Astrocyte (in vitro differentiated cells and primary cell): ENCODE measurements at regions not wholly inside any gene's neighbourhood (a gene's known extent, or its start where the extent isn't known, plus 50 kb on each side); places are given as distances from the start of the nearest gene placed in this dataset.

Source experiments
- DNase-seq: peaks from one replicate; pipeline ENCODE4 v3.0.0-alpha.2; 2010; ENCODE audit warnings: low read depth
- FAIRE-seq: peaks from 2 replicates; lab custom pipeline; 2011; peaks lifted over from hg19 to GRCh38; lab: Jason Lieb, UNC
- H2AFZ ChIP-seq: 2 replicates; pipeline ENCODE4 v1.6.0; 2012; ENCODE audit warnings: low read depth, low read length, inconsistent platforms
- H3K27ac ChIP-seq: 2 replicates; pipeline ENCODE4 v1.5.1; 2011; ENCODE audit warnings: low read depth, low read length, inconsistent platforms
- H3K27me3 ChIP-seq: 2 replicates; pipeline ENCODE4 v1.6.0; 2011; ENCODE audit warnings: low read length, inconsistent platforms; ENCODE audit not compliant: insufficient read depth
- H3K36me3 ChIP-seq: 2 replicates; pipeline ENCODE4 v1.5.1; 2011; ENCODE audit warnings: low read length, inconsistent platforms; ENCODE audit not compliant: insufficient read depth
- H3K4me1 ChIP-seq: 2 replicates; pipeline ENCODE4 v1.5.1; 2011; ENCODE audit warnings: low read length, inconsistent platforms; ENCODE audit not compliant: insufficient read depth
- H3K4me2 ChIP-seq: 2 replicates; pipeline ENCODE4 v1.6.0; 2012; ENCODE audit warnings: low read length, inconsistent platforms
- H3K4me3 ChIP-seq: 2 replicates; pipeline ENCODE4 v1.5.1; 2011; ENCODE audit warnings: low read depth, mild to moderate bottlenecking, low read length, inconsistent platforms; ENCODE audit not compliant: insufficient read depth
- H3K79me2 ChIP-seq: 2 replicates; pipeline ENCODE4 v1.6.0; 2012; ENCODE audit warnings: mild to moderate bottlenecking, low read length, inconsistent platforms; ENCODE audit not compliant: insufficient read depth
- H3K9ac ChIP-seq: 2 replicates; pipeline ENCODE4 v1.6.0; 2012; ENCODE audit warnings: mild to moderate bottlenecking, low read length, inconsistent platforms
- H3K9me3 ChIP-seq: 2 replicates; pipeline ENCODE4 v1.5.1; 2012; ENCODE audit warnings: low read depth, mild to moderate bottlenecking, low read length, inconsistent platforms; ENCODE audit not compliant: insufficient read depth
- H4K20me1 ChIP-seq: 2 replicates; pipeline ENCODE4 v1.6.0; 2012; ENCODE audit warnings: low read length, inconsistent platforms; ENCODE audit not compliant: insufficient read depth
- H3K27ac Mint-ChIP-seq: one replicate; pipeline ENCODE4 v1.8.0; 2021; ENCODE audit warnings: mild to moderate bottlenecking, mixed read lengths; ENCODE audit not compliant: unreplicated experiment
- H3K27me3 Mint-ChIP-seq: one replicate; pipeline ENCODE4 v1.8.0; 2021; ENCODE audit warnings: low read depth, mixed read lengths; ENCODE audit not compliant: unreplicated experiment
- H3K36me3 Mint-ChIP-seq: one replicate; pipeline ENCODE4 v1.8.0; 2021; ENCODE audit warnings: low read depth, mixed read lengths; ENCODE audit not compliant: unreplicated experiment
- H3K4me1 Mint-ChIP-seq: one replicate; pipeline ENCODE4 v1.8.0; 2021; ENCODE audit warnings: low read depth, mixed read lengths; ENCODE audit not compliant: unreplicated experiment
- H3K4me3 Mint-ChIP-seq: one replicate; pipeline ENCODE4 v1.8.0; 2021; ENCODE audit warnings: mild to moderate bottlenecking, moderate library complexity, mixed read lengths; ENCODE audit not compliant: unreplicated experiment
- H3K9me3 Mint-ChIP-seq: one replicate; pipeline ENCODE4 v1.8.0; 2021; ENCODE audit warnings: mild to moderate bottlenecking, mixed read lengths; ENCODE audit not compliant: unreplicated experiment
- EZH2 ChIP-seq: IDR thresholded peaks from 2 replicates; pipeline ENCODE4 v1.6.1; 2012; ENCODE audit warnings: mild to moderate bottlenecking, low read length, inconsistent platforms; ENCODE audit not compliant: insufficient read depth
- TF ChIP-seq, protein P1 (sequence below): IDR thresholded peaks from 2 replicates; pipeline ENCODE4 v1.5.1; 2011; ENCODE audit warnings: low read depth, mild to moderate bottlenecking, inconsistent platforms, low read length, moderate library complexity; ENCODE audit not compliant: insufficient read depth

DNA sequence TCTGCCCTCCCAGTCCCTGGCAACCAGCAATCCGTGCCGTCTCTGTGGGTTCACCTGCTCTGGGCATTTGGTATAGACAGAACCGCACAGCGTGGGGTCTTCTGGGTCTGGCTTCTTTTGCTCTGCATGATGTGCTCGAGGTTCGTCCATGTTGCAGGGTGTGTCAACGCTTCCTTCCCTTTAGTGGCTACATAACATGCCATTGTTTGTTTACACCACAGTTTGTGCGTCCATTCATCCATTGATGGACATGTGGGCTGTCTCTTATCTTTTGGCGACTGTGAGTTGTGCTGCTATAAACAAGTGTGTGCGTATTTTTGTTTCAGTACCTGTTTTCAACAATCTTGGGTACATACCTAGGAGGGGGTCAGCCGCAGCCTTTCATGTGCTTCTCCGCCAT lies 149.5 kb upstream of the RPS6KA2 start:
- Histone ChIP-seq H3K4me3 (no peak overlapping the region), H2AFZ (no peak overlapping the region), H3K36me3 (no peaks in the 10 kb centered on the region), H3K27ac (no peak overlapping the region), H3K4me2 (no peak overlapping the region), H3K27me3 (peaks cover 11% of the 10 kb centered on the region), H3K4me1 (no peaks in the 10 kb centered on the region), H3K9me3 (no peaks in the 10 kb centered on the region), H3K9ac (no peak overlapping the region), H4K20me1 (no peaks in the 10 kb centered on the region), H3K79me2 (no peaks in the 10 kb centered on the region)
- FAIRE-seq (no peak), DNase-seq (no peak)
- no peak overlapping the region for H3K27ac Mint-ChIP-seq
- H3K4me3 Mint-ChIP-seq = no peak overlapping the region
- TF ChIP-seq, protein P1, sequence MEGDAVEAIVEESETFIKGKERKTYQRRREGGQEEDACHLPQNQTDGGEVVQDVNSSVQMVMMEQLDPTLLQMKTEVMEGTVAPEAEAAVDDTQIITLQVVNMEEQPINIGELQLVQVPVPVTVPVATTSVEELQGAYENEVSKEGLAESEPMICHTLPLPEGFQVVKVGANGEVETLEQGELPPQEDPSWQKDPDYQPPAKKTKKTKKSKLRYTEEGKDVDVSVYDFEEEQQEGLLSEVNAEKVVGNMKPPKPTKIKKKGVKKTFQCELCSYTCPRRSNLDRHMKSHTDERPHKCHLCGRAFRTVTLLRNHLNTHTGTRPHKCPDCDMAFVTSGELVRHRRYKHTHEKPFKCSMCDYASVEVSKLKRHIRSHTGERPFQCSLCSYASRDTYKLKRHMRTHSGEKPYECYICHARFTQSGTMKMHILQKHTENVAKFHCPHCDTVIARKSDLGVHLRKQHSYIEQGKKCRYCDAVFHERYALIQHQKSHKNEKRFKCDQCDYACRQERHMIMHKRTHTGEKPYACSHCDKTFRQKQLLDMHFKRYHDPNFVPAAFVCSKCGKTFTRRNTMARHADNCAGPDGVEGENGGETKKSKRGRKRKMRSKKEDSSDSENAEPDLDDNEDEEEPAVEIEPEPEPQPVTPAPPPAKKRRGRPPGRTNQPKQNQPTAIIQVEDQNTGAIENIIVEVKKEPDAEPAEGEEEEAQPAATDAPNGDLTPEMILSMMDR = no peak
- H3K9me3 Mint-ChIP-seq = no peaks in the 10 kb centered on the region
- H3K27me3 Mint-ChIP-seq = peaks cover 16% of the 10 kb centered on the region
- H3K4me1 Mint-ChIP-seq = no peaks in the 10 kb centered on the region
- H3K36me3 Mint-ChIP-seq = no peaks in the 10 kb centered on the region

DNA sequence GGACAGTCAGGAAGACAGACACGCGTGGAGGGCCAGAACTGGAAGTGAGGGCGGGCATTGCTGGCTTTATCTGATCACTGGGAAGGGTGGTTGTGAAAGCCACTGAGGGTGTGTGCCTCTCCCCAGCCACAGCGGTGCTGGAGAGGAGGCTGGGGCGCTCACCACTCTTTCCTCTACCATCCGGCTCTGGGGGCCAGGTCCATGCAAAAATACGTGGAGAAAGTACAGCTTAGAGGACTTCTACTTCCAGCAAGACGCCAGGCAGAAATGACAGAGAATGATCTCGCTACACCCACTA lies 148.8 kb upstream of the RPS6KA2 start:
- Histone ChIP-seq H3K4me1 (no peaks in the 10 kb centered on the region), H4K20me1 (no peaks in the 10 kb centered on the region), H3K27ac (no peak overlapping the region), H2AFZ (no peak overlapping the region), H3K9me3 (no peaks in the 10 kb centered on the region), H3K36me3 (no peaks in the 10 kb centered on the region), H3K4me2 (no peak overlapping the region), H3K9ac (no peak overlapping the region), H3K27me3 (peaks cover 14% of the 10 kb centered on the region), H3K79me2 (no peaks in the 10 kb centered on the region), H3K4me3 (no peak overlapping the region)
- FAIRE-seq (no peak), DNase-seq (no peak)
- no peaks in the 10 kb centered on the region for H3K9me3 Mint-ChIP-seq
- H3K27me3 Mint-ChIP-seq = peaks cover 15% of the 10 kb centered on the region
- no peak overlapping the region for H3K27ac Mint-ChIP-seq
- TF ChIP-seq EZH2 = no peak
- TF ChIP-seq, protein P1 = no peak
- H3K36me3 Mint-ChIP-seq = no peaks in the 10 kb centered on the region
- H3K4me1 Mint-ChIP-seq = no peaks in the 10 kb centered on the region
- no peak overlapping the region for H3K4me3 Mint-ChIP-seq

DNA sequence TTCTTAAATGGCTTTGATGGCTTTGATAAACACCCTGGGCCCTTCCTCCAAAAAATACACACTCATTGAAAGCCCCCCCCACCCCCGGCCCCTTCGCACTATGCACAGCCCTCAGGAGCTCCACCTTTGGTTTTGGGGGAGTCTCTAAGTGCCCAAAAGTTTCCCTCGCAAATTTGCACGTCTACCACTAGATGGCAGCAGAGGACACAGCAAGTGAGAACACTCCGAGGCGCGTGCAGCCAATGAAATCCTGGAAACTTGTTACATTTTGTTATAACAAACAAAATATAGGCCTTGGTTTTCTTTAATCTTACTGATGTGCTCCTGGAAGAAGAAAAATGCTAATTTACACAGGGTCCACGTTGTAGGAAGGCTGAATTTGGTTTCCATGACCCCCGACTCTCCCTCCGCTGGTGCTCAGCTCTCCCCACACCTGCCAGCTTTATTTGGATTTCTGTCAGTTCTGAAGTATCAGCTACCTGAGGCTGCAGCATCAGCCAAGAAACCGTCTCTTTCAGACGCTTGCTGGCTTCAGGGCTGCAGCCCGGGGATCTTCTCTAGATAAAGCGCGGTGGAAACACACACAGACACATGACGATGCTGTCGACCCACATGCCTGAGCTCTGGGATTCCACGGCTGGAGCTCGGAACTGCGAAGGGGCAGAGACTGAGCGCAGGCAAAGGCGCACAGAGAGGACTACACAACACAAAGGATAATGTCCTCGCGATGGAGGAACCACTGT lies 148.3 kb upstream of the RPS6KA2 start:
- no peak overlapping the region for H2AFZ ChIP-seq
- H3K9ac ChIP-seq = no peak overlapping the region
- FAIRE-seq (peak; percentile 52), DNase-seq (peak; percentile 34)
- no peaks in the 10 kb centered on the region for H3K4me1 ChIP-seq
- no peak overlapping the region for H3K27ac Mint-ChIP-seq
- H3K36me3 ChIP-seq = no peaks in the 10 kb centered on the region
- no peaks in the 10 kb centered on the region for H3K4me1 Mint-ChIP-seq
- no peak overlapping the region for H3K4me3 Mint-ChIP-seq
- no peak overlapping the region for H3K4me2 ChIP-seq
- no peaks in the 10 kb centered on the region for H3K9me3 Mint-ChIP-seq
- peaks cover 14% of the 10 kb centered on the region for H3K27me3 ChIP-seq
- H3K36me3 Mint-ChIP-seq = no peaks in the 10 kb centered on the region
- peaks cover 12% of the 10 kb centered on the region for H3K27me3 Mint-ChIP-seq
- no peaks in the 10 kb centered on the region for H4K20me1 ChIP-seq
- TF ChIP-seq EZH2 = no peak
- TF ChIP-seq, protein P1 = peak; percentile 86
- no peaks in the 10 kb centered on the region for H3K9me3 ChIP-seq
- H3K27ac ChIP-seq = no peak overlapping the region
- no peaks in the 10 kb centered on the region for H3K79me2 ChIP-seq
- H3K4me3 ChIP-seq = no peak overlapping the region
